NCI-H1092 treated with DMSO at 0.1 percent for 48 hours (cell line): ENCODE measurements at regions not wholly inside any gene's neighbourhood (a gene's known extent, or its start where the extent isn't known, plus 50 kb on each side); places are given as distances from the start of the nearest gene placed in this dataset.
"Not testable (repeated sequence)": the region's sequence is repeated elsewhere in the genome, so short reads cannot be mapped to it uniquely, and the experiment has no call there.

ENCODE experiments used
- DNase-seq: peaks from one replicate; lab custom pipeline; 2025; lab: John Stamatoyannopoulos, UW

DNA sequence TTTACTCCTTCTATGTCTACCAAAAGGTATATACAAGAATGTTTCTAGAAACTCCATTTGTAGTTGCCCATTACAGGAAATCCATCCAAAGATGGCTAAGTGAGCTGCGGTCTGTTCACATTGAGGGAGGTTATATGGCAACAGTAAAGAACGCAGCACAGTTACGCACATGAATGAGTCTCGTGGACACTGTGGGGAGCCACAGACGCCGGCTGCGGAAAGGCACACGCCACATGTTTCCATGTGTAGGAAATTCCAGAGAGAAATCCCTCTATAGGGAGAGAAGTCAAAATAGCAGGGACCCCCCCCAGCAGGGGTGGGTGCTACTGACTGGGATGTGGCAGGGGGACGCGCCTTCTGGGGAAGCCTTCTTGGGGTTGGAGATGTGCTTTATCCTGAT lies 139.0 kb upstream of the NCOR2 start:
- no peak for DNase-seq

- no peak for DNase-seq
Observed at GRCh38 chr12:124705545-124706138, 138.2 kb upstream of the NCOR2 start.

DNA sequence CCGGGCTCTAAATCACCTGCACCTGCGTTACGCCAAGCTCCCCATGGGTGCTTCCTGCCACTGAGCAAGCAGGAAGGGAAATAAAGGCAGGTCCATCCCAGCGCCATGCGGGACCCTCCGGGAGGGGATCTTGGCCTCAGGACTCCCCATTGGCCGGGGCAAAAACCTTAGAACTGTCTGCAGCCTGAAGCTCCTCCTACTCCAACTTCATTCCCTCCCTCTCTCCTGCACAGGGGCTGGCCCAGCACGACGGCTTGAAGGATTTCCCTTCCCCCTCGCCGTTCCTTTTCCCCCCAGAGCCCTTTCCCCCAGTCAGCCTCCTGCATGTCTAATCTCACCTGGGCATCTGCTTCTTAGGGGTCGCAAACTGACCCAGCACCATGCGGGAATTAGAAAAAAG lies 137.2 kb upstream of the NCOR2 start:
- DNase-seq = no peak

DNA sequence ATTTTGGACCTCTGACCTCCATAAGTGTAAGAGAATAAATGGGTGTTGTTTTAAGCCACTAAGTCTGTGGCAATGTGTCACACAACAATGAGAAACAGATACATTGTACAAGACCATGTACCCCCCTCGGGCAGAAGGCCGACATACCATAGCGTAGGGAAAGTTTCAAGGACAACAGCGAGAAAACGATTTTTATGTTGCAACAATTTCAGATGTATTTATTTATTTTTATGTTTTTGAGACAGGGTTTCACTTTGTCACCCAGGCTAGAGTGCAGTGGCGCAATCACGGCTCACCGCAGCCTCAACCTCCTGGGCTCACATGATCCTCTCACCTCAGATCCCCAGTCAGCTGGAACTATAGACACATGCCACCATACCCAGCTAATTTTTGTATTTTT lies 136.4 kb upstream of the NCOR2 start:
- no peak for DNase-seq

DNA sequence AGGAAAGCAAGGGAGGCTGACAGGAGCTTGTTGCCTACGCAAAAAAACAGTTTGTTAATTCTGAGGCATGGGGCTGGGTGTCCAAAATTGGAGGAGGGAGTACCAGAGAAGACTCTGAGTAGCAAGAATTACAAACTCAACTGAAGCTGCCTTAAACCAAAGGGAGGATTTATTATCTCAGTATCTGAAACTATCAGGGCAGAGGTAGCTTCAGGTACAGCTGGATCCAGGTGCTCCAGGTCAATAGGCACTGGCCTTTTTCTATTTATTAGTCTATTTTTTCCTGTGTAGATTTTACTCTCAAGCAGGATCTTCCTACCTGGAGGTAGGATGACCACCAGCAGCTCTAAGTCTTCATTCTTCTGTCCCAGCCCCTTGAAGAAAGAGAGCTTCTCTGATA lies 135.3 kb upstream of the NCOR2 start:
- no peak for DNase-seq

GRCh38 chr12:124700810-124701592 lies 133.6 kb upstream of the NCOR2 start:
- DNase-seq = no peak

GRCh38 chr12:124699909-124700308 lies 132.5 kb upstream of the NCOR2 start:
- no peak for DNase-seq

DNA sequence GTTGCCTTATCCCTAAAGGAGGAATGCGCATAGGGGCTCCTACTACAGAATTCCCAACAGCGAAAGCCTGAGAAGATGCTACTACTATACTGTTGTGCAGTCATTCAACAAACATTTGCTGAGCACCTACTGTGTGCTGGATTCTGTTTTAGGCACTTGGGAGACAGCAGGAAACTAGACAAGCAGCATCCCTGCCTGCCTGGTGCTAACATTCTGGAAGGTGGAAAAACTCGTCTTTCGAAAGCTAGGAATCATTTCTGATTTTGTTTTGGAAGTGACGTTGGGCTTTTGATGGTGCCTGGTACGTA lies 131.5 kb upstream of the NCOR2 start:
- DNase-seq = no peak

DNA sequence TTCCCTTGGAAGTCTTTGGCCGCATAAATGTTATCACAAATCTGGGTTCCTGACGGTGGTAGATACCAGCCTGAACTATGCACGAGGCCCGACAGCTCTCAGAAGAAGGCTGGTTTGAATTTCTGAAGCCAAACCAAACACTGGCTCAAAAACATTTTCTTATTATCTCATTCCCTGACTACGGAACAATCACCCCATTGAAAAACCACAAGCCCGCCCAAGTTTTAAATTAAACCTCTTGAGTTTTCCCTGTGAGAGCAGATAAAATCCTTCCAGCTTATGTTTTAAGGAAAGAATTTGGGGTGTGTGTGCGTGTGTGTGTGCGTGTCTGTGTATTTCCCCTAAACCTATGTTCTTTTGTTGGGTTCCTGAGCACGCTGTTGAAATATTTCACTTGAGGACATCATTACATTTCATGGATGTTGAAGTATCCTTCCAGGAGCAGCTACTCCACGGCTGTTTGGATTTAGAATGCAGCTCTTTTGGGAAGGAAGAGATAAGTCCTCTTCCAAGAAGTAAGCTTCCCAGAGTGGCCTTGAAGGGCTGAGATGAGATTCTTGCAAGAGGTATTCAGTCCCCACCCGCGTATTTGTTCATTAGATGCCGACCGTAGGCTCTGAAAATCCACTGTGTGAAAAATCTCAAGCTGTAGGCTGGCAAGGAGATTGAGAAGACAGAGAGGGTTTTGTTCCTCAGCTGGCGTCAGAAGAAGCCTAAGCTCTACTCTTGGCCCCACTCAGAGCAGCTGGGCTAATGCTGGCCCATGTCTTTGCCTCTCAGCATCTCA lies 131.0 kb upstream of the NCOR2 start:
- no peak for DNase-seq

DNA sequence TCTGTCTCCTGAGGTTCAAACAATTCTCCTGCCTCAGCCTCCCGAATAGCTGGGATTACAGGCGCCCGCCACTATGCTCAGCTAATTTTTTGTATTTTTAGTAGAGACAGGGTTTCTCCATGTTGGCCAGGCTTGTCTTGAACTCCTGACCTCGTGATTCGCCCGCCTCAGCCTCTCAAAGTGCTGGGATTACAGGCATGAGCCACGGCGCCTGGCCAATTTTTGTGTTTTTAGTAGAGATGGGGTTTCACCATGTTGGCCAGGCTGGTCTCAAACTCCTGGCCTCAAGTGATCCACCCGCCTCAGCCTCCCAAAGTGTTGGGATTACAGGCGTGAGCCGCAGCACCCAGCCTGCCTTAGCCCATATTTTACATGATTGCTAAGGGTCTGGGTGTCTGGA lies 130.3 kb upstream of the NCOR2 start:
- not testable (repeated sequence) for DNase-seq

DNA sequence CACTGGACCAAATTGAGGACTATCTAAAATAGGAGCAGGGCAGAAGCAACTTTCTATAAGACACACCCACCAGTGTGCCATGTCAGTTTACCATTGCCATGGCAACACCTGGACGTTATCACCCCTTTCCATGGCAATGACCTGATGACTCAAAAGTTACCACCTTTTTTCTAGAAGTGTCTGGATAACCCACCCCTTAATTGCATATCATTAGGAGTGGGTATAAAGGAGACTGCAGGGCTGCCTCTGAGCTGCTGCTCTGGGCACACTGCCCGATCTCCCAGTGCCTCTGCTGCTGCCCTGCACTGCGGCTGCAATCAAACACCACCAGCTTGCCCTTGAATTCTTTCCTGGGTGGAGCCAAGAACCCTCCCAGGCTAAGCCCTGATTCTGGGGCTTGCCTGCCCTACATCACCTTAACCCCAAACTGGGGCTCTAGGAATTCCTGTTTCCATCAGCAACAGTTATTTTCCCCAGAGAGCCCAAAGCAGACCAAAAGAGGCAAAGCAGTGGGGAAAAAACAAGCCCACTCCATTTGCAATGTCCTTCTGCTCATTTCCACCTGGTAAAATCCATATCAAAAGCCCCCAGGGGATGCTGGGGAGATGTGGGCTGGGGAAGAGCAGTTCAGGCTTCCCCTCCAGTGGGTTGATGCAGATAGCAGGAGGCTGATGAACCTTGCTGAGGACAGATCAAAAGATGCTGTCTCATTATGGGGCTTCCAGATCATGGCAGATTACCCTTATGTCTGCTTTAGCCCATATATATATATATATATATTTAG lies 129.5 kb upstream of the NCOR2 start:
- peak; percentile 21 for DNase-seq

DNA sequence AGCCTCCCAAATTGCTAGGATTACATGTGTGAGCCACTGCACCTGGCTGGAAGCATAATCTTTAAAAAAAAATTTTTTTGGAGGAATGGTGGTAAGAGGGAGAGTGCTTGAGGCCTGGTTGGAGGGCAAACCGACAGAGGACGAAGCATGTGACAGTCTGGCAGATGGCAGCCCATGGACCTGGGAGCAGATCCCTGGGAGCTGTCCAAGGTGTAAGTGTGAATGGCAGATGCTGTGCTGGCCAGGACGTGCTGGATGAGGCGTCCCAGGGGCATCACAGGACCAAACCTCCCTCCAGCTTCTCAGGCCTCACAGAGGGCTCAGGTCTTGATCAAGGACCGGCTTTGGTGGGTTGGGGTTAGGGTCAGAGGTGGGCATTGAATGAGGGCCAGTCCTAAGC lies 128.4 kb upstream of the NCOR2 start:
- DNase-seq = no peak

- DNase-seq = no peak
Observed at GRCh38 chr12:124694846-124695497, 127.6 kb upstream of the NCOR2 start.

- DNase-seq = no peak
Observed at GRCh38 chr12:124694250-124694649, 126.8 kb upstream of the NCOR2 start.

DNA sequence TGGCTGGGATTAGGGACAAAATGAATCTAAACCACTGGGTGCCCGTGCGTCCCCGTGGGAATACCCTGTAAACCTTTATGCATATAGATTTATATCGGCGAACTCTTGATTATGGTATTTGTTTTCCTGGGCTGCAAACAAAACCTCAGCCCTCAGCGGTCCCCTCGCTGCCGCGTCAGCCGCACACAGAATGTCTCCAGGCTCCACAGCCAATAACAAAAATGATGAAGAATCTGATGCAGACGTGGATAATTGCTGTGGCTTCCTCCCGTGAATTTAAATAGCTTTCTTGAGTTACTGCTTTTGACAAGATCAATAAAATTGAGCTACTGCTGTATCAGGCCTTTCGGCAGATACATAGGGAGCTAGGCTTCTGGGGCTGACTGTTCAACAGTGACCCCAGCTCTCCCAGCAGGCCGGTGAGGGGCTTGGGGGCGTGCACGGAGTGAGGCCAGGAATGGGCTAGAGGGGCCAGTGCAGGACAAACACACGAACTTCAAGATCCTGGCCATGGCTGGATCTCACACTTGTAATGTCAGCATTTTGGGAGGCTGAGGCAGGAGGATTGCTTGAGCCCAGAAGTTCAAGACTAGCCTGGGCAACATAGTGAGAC lies 125.8 kb upstream of the NCOR2 start:
- no peak for DNase-seq

- no peak for DNase-seq
Observed at GRCh38 chr12:124692443-124692842, 125.0 kb upstream of the NCOR2 start.

GRCh38 chr12:124691429-124691828 lies 124.0 kb upstream of the NCOR2 start:
- no peak for DNase-seq

- DNase-seq = no peak
Observed at GRCh38 chr12:124689631-124690030, 122.2 kb upstream of the NCOR2 start.

- DNase-seq = no peak
Observed at GRCh38 chr12:124688356-124688992, 121.1 kb upstream of the NCOR2 start.

- DNase-seq = peak; percentile 37
Observed at GRCh38 chr12:124687917-124688316, 120.5 kb upstream of the NCOR2 start.
